ENCODE measurements at regions not wholly inside any gene's neighbourhood (a gene's known extent, or its start where the extent isn't known, plus 50 kb on each side); places are given as distances from the start of the nearest gene placed in this dataset.

DNA sequence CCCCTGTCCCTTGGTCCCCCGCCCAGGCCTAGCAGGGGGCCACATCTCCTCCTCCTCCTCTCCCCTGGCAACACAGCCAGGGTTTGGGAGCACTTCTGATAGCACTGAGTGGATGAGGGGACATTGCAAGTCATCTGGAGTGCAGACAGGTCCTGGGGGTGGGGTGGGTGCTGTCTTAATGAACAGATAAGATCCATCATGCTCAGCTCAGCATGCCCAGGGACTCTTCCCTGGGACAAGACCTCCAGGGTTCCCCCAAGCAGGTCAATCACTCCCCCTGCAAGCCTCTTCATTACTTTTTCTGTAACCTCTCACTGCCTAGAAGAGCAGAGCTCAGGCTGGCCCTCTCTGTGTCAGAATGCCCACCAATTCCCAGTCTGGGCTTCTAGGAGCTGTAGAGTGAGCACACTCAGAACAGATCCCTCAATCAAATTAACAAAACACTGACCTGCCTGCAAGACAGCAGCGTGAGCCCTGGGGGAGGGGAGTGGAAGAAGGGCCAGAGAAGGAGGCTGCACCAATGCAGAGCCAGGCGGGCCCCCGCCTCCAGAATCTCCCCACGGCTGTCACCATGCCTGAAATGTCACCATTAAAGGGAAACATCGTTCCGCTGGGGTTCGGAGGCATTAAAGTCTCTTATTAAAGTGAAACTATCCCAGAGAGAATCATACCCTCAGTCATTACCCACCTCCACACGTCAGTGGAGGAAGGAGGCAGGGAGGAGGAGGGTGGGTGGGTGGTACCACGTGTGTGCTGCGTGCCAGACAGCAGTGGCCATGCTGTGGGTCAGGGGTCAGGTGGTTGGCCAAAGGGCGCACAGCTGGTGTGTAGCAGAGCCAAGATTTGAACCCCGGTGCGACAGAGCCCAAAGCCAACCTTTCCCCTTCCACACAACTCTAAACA lies 114.7 kb upstream of the LINGO1 start:
- TF ChIP-seq TAF1 (IDR thresholded peaks at IDR 0.05; ENCODE audit: borderline replicate concordance, insufficient read depth, low read length) = no peak
- TF ChIP-seq SIN3A (IDR thresholded peaks at IDR 0.05; ENCODE audit: borderline replicate concordance, insufficient read depth, low read length) = no peak
- TF ChIP-seq POLR2AphosphoS5 (IDR thresholded peaks at IDR 0.05; ENCODE audit: low read depth, low read length) = no peak
- TF ChIP-seq, protein P1, sequence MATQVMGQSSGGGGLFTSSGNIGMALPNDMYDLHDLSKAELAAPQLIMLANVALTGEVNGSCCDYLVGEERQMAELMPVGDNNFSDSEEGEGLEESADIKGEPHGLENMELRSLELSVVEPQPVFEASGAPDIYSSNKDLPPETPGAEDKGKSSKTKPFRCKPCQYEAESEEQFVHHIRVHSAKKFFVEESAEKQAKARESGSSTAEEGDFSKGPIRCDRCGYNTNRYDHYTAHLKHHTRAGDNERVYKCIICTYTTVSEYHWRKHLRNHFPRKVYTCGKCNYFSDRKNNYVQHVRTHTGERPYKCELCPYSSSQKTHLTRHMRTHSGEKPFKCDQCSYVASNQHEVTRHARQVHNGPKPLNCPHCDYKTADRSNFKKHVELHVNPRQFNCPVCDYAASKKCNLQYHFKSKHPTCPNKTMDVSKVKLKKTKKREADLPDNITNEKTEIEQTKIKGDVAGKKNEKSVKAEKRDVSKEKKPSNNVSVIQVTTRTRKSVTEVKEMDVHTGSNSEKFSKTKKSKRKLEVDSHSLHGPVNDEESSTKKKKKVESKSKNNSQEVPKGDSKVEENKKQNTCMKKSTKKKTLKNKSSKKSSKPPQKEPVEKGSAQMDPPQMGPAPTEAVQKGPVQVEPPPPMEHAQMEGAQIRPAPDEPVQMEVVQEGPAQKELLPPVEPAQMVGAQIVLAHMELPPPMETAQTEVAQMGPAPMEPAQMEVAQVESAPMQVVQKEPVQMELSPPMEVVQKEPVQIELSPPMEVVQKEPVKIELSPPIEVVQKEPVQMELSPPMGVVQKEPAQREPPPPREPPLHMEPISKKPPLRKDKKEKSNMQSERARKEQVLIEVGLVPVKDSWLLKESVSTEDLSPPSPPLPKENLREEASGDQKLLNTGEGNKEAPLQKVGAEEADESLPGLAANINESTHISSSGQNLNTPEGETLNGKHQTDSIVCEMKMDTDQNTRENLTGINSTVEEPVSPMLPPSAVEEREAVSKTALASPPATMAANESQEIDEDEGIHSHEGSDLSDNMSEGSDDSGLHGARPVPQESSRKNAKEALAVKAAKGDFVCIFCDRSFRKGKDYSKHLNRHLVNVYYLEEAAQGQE (IDR thresholded peaks at IDR 0.05; ENCODE audit: insufficient read depth in 1 of 2, low read depth in 2 of 2, low read length in 2 of 2) = no peak
- no peak for TF ChIP-seq FOXP2 (optimal IDR thresholded peaks at IDR 0.05; ENCODE audit: borderline replicate concordance, extremely low read depth, extremely low read length, insufficient read depth)

DNA sequence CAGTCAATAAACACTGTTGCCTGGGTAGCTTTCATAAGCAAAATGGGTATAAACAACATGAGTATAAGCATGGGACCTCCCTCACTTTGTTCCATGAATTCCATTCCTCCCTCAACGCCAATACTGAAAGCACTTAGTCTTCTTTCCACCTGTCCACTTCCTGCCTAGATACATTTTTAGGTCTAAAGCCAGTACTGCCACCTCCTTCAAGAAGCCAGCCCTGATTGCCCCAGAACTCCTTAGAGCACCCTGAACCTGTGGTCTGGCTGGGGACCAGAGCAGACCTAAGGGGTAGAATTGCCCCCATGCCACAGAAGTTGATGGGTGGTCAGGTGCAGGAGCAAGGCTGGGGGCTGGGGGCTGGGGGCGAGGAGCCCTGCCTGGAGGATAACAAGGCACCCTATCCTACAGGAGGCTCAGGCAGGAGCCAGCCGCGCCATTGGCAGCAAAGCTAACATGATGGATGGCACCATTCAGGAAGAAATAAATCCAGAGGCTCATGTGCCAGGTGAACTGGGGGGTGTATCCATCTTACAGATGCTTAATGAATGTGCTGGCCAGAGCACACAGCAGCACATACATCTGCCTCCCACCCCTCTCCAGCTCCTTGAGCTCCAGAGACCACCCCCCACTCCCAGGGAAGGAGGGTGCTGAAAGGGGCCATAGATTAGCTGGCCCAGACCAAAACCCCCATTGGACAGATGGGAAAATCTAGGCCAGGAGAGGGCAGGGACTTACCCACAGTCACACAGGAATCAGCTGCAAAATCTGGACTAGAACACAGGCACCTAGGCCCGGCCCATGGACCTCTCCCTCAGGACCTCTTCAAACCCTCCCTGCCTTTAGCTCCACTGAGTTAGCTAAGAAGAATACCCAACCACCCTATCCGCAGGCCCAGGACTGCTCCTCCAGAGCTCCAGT lies 113.8 kb upstream of the LINGO1 start:
- TF ChIP-seq SIN3A (IDR thresholded peaks at IDR 0.05; ENCODE audit: borderline replicate concordance, insufficient read depth, low read length) = no peak
- TF ChIP-seq, protein P1 (IDR thresholded peaks at IDR 0.05; ENCODE audit: insufficient read depth in 1 of 2, low read depth in 2 of 2, low read length in 2 of 2) = no peak
- TF ChIP-seq TAF1 (IDR thresholded peaks at IDR 0.05; ENCODE audit: borderline replicate concordance, insufficient read depth, low read length) = no peak
- TF ChIP-seq POLR2AphosphoS5 (IDR thresholded peaks at IDR 0.05; ENCODE audit: low read depth, low read length) = no peak
- no peak for TF ChIP-seq FOXP2 (optimal IDR thresholded peaks at IDR 0.05; ENCODE audit: borderline replicate concordance, extremely low read depth, extremely low read length, insufficient read depth)

DNA sequence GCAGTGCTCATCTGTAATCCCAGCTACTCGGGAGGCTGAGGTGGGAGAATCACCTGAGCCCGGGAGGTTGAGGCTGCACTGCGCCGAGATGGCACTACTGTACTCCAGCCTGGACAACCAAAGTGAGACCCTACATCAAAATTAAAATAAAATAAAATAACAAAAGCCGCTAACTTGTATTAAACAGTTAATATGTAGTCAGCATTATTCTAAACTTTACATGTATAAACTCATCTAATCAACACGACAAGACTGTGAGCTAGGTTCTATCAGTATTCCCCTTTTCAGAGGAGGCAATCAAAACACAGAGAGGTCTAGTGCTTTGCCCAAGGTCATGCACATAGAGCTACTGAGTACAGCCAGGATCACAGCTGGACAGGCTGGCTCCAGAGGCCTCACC lies 111.7 kb upstream of the LINGO1 start:
- TF ChIP-seq POLR2AphosphoS5 (IDR thresholded peaks at IDR 0.05; ENCODE audit: low read depth, low read length) (no peak), TAF1 (IDR thresholded peaks at IDR 0.05; ENCODE audit: borderline replicate concordance, insufficient read depth, low read length) (no peak), FOXP2 (optimal IDR thresholded peaks at IDR 0.05; ENCODE audit: borderline replicate concordance, extremely low read depth, extremely low read length, insufficient read depth) (no peak), SIN3A (IDR thresholded peaks at IDR 0.05; ENCODE audit: borderline replicate concordance, insufficient read depth, low read length) (no peak)
- TF ChIP-seq, protein P1 (IDR thresholded peaks at IDR 0.05; ENCODE audit: insufficient read depth in 1 of 2, low read depth in 2 of 2, low read length in 2 of 2) = no peak

DNA sequence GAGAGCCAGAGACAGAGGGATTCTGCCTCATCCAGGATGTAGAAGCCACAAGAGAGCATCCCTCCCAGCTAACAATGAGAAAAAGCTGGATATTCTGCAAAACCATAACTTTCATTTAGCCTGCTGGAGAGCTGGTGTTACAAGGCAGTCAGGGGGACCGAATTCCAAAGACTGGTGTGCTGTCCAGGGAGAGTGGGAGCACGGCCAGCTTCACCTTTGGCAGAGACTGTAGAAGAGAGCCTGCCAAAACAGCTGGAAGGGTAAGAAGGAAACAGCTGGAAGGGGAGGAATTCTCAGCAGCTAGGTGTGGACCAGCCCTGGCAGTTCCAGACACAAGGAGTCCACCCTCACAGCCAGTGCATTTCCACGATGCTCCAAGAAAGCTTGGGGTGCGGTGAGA lies 109.9 kb upstream of the LINGO1 start:
- TF ChIP-seq TAF1 (IDR thresholded peaks at IDR 0.05; ENCODE audit: borderline replicate concordance, insufficient read depth, low read length) (no peak), POLR2AphosphoS5 (IDR thresholded peaks at IDR 0.05; ENCODE audit: low read depth, low read length) (no peak), SIN3A (IDR thresholded peaks at IDR 0.05; ENCODE audit: borderline replicate concordance, insufficient read depth, low read length) (no peak), FOXP2 (optimal IDR thresholded peaks at IDR 0.05; ENCODE audit: borderline replicate concordance, extremely low read depth, extremely low read length, insufficient read depth) (no peak)
- TF ChIP-seq, protein P1 (IDR thresholded peaks at IDR 0.05; ENCODE audit: insufficient read depth in 1 of 2, low read depth in 2 of 2, low read length in 2 of 2) = no peak

Data from PFSK-1 (cell line).